IPS-18a (cell line): ENCODE measurements at regions not wholly inside any gene's neighbourhood (a gene's known extent, or its start where the extent isn't known, plus 50 kb on each side); places are given as distances from the start of the nearest gene placed in this dataset.

Experiments used
- H3K27ac ChIP-seq: one replicate; pipeline ENCODE4 v1.5.1; 2013; ENCODE audit warnings: low read length
- H3K27me3 ChIP-seq: one replicate; pipeline ENCODE4 v1.6.1; 2013; ENCODE audit warnings: mild to moderate bottlenecking, low read length; ENCODE audit not compliant: control insufficient read depth, insufficient read depth
- H3K36me3 ChIP-seq: one replicate; pipeline ENCODE4 v1.6.1; 2013; ENCODE audit warnings: low read depth, low read length; ENCODE audit not compliant: control insufficient read depth
- H3K4me1 ChIP-seq: one replicate; pipeline ENCODE4 v1.6.1; 2013; ENCODE audit warnings: low read depth, low read length; ENCODE audit not compliant: control insufficient read depth
- H3K4me3 ChIP-seq: one replicate; pipeline ENCODE4 v1.5.1; 2013; ENCODE audit warnings: low read length
- H3K9ac ChIP-seq: one replicate; pipeline ENCODE4 v1.6.1; 2013; ENCODE audit warnings: mild to moderate bottlenecking, low read length, moderate library complexity
- H3K9me3 ChIP-seq: one replicate; pipeline ENCODE4 v1.6.1; 2013; ENCODE audit warnings: low read depth, low read length; ENCODE audit not compliant: control insufficient read depth

GRCh38 chr2:117656546-117656945, 157.9 kb upstream of the DDX18 start:
- H3K4me1 ChIP-seq = no peaks in the 10 kb centered on the region
- no peaks in the 10 kb centered on the region for H3K36me3 ChIP-seq
- H3K27ac ChIP-seq = no peak overlapping the region
- no peak overlapping the region for H3K9ac ChIP-seq
- no peaks in the 10 kb centered on the region for H3K9me3 ChIP-seq
- no peaks in the 10 kb centered on the region for H3K27me3 ChIP-seq
- H3K4me3 ChIP-seq = no peak overlapping the region

DNA sequence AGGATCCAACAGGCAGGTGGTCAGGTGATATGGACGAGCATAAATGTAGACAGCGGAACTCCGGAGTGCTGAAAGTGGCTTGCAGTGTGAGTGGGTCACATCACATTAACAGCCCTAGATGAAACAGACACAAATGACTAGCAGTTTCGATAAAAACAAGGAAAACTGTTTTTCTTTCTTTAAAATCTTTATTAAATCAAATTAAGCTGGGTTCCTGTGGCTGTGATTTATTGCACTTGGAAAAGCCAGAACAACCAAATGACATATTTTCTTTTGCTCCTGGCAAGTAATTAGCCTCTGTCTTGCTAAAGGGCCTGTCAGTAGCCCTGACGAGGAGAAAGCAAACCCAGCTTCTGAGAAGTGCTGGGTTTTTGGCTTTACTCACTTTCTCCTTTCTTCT, 152.9 kb upstream of the DDX18 start:
- no peak overlapping the region for H3K27ac ChIP-seq
- H3K4me3 ChIP-seq = no peak overlapping the region
- H3K27me3 ChIP-seq = no peaks in the 10 kb centered on the region
- peaks cover 7% of the 10 kb centered on the region for H3K4me1 ChIP-seq
- no peak overlapping the region for H3K9ac ChIP-seq
- H3K36me3 ChIP-seq = no peaks in the 10 kb centered on the region
- no peaks in the 10 kb centered on the region for H3K9me3 ChIP-seq

DNA sequence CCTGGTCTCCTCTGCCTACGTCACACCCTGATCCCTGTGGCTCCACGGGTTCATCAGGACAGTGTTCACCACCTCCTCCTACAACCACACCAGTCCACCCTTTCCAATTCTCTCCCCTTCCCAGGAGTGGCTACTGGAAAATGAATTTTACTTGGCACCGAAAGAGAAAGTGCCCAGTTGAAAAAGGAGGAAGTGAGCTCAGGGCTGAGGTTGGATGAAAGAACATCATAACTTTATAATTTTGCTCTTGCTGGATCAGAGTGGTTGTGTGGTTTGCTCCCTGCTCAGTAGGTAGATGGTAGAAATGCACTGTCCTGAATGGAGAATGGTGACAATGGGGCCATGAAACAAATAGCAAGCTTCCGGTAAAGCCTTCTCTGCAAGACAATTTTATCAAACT, 140.3 kb upstream of the DDX18 start:
- Histone ChIP-seq H3K9ac (no peak overlapping the region), H3K27ac (no peak overlapping the region), H3K27me3 (no peaks in the 10 kb centered on the region), H3K9me3 (no peaks in the 10 kb centered on the region), H3K4me1 (no peaks in the 10 kb centered on the region), H3K4me3 (no peak overlapping the region), H3K36me3 (no peaks in the 10 kb centered on the region)

DNA sequence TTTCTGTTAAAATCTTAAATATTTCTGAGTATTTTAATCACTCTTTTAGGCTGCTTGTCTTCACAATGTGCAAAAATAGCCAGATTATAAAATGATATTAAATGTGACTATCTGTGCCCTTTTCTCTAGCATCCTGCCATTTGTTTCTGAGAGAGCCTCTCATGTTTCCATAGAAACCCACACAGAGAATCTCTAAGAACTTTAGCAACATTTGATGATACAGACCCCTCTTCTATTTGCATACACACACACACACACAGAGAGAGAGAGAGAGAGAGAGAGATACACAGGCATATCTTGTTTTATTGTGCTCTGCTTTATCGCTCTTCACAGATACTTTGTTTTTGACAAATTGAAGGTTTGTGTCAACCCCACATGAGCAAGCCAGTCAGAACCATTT, 134.5 kb upstream of the DDX18 start:
- Histone ChIP-seq H3K36me3 (no peaks in the 10 kb centered on the region), H3K27me3 (no peaks in the 10 kb centered on the region), H3K4me3 (no peak overlapping the region), H3K27ac (no peak overlapping the region), H3K4me1 (no peaks in the 10 kb centered on the region), H3K9me3 (no peaks in the 10 kb centered on the region), H3K9ac (no peak overlapping the region)

DNA sequence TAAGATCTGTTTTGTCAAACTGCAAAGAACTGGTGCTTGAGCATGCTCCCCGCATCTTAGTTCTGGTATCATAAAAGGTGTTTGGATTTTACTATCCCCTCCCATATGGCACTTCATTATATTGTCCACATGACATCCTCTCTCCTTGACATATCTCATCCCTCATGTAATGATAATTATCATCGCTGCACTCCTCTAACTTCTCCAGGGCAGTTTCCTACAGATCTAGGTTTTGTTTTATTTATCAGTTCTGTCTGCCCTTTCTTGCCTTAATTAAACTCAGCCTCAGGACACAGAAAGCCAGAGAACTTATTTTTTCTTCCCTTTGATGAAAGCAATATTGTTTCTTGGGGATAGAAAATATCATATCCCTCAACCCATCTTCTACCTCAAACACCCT, 129.6 kb upstream of the DDX18 start:
- no peak overlapping the region for H3K27ac ChIP-seq
- no peak overlapping the region for H3K9ac ChIP-seq
- no peaks in the 10 kb centered on the region for H3K9me3 ChIP-seq
- H3K27me3 ChIP-seq = no peaks in the 10 kb centered on the region
- no peaks in the 10 kb centered on the region for H3K4me1 ChIP-seq
- no peak overlapping the region for H3K4me3 ChIP-seq
- H3K36me3 ChIP-seq = no peaks in the 10 kb centered on the region

- H3K27me3 ChIP-seq = no peaks in the 10 kb centered on the region
- no peak overlapping the region for H3K4me3 ChIP-seq
- no peaks in the 10 kb centered on the region for H3K4me1 ChIP-seq
- H3K9me3 ChIP-seq = no peaks in the 10 kb centered on the region
- H3K36me3 ChIP-seq = no peaks in the 10 kb centered on the region
- no peak overlapping the region for H3K9ac ChIP-seq
- no peak overlapping the region for H3K27ac ChIP-seq
These were observed 127.8 kb upstream of the DDX18 start for GRCh38 chr2:117686699-117687098.

DNA sequence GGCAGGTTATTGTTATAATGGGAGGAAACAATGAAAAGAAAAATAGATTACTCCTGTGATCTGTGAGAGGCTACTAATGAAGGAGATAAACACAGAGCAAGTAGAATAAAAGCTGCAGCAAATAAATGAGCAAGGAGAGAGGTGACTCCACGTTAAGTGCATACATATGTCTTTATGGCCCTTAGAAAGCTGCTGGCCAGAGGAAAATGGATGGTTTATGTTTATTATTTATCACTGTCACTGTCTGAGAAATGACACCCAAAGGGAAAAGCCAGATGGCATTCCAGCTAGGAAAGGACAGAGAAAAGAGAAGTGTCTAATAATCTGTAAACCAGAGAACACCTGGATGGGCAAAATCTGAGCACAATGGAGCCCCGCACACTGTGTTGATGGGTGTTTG, 122.9 kb upstream of the DDX18 start:
- Histone ChIP-seq H3K4me1 (peaks cover 7% of the 10 kb centered on the region), H3K4me3 (no peak overlapping the region), H3K36me3 (no peaks in the 10 kb centered on the region), H3K27ac (no peak overlapping the region), H3K9ac (no peak overlapping the region), H3K9me3 (no peaks in the 10 kb centered on the region), H3K27me3 (no peaks in the 10 kb centered on the region)

DNA sequence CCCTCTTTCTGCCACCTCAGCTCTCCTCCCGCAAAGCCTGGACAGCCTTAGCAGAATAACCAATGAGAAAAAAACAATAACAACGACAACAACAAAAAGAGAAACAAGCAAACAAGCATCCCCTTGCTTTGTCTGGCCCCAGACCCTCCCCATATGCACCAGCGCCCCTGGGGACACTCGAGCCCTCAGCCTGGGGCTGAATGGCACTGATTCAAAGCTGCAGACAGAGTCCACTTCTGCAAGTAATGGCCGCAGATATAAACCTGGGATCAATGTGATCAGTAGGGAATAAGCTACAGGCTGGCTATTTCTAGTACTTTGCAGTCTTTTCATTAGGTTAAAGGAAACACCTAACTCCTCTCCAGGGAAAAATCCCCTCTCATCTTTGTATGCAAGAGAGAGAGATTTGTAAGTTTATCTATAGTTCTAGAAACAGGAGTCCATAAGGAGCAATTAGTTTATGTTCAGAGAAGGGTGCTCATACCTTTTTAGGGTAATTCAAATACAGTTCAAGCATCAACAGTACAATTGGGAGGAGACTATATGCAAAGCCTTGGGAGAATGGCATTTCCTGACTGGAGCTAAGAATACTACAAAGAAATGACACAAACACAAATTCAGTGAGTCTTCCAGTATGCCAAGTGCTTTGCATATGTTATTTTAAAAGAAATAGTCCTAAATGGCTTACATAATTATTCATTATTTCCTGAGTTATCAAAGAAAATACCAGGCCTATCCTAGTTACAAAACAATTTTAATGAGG, 122.3 kb upstream of the DDX18 start:
- Histone ChIP-seq H3K36me3 (no peaks in the 10 kb centered on the region), H3K27ac (no peak overlapping the region), H3K27me3 (no peaks in the 10 kb centered on the region), H3K4me1 (peaks cover 7% of the 10 kb centered on the region), H3K9ac (no peak overlapping the region), H3K9me3 (no peaks in the 10 kb centered on the region), H3K4me3 (no peak overlapping the region)

- H3K27ac ChIP-seq = no peak overlapping the region
These were observed 121.3 kb upstream of the DDX18 start for GRCh38 chr2:117693154-117693553.

GRCh38 chr2:117693651-117694050, 120.8 kb upstream of the DDX18 start:
- Histone ChIP-seq H3K9me3 (no peaks in the 10 kb centered on the region), H3K4me3 (no peak overlapping the region), H3K4me1 (peaks cover 7% of the 10 kb centered on the region), H3K27ac (no peak overlapping the region), H3K27me3 (no peaks in the 10 kb centered on the region), H3K36me3 (no peaks in the 10 kb centered on the region), H3K9ac (no peak overlapping the region)

More at GRCh38 chr2:117693154-117693553, 121.3 kb upstream of the DDX18 start:
- Histone ChIP-seq H3K36me3 (no peaks in the 10 kb centered on the region), H3K4me3 (no peak overlapping the region), H3K9ac (no peak overlapping the region), H3K27me3 (no peaks in the 10 kb centered on the region), H3K4me1 (peaks cover 7% of the 10 kb centered on the region), H3K9me3 (no peaks in the 10 kb centered on the region)

GRCh38 chr2:117698287-117698686, 116.2 kb upstream of the DDX18 start:
- no peaks in the 10 kb centered on the region for H3K9me3 ChIP-seq
- no peaks in the 10 kb centered on the region for H3K4me1 ChIP-seq
- no peak overlapping the region for H3K4me3 ChIP-seq
- no peak overlapping the region for H3K9ac ChIP-seq
- no peaks in the 10 kb centered on the region for H3K36me3 ChIP-seq
- no peak overlapping the region for H3K27ac ChIP-seq
- no peaks in the 10 kb centered on the region for H3K27me3 ChIP-seq

- H3K27ac ChIP-seq = no peak overlapping the region
- no peak overlapping the region for H3K4me3 ChIP-seq
- no peaks in the 10 kb centered on the region for H3K9me3 ChIP-seq
- no peak overlapping the region for H3K9ac ChIP-seq
- no peaks in the 10 kb centered on the region for H3K4me1 ChIP-seq
- H3K27me3 ChIP-seq = no peaks in the 10 kb centered on the region
- no peaks in the 10 kb centered on the region for H3K36me3 ChIP-seq
These were observed 115.7 kb upstream of the DDX18 start for GRCh38 chr2:117698819-117699218.
